ENCODE measurements at regions not wholly inside any gene's neighbourhood (a gene's known extent, or its start where the extent isn't known, plus 50 kb on each side); places are given as distances from the start of the nearest gene placed in this dataset.

GRCh38 chr5:63613442-63613841, 348.8 kb downstream of the HTR1A start:
- TF ChIP-seq, protein P1, sequence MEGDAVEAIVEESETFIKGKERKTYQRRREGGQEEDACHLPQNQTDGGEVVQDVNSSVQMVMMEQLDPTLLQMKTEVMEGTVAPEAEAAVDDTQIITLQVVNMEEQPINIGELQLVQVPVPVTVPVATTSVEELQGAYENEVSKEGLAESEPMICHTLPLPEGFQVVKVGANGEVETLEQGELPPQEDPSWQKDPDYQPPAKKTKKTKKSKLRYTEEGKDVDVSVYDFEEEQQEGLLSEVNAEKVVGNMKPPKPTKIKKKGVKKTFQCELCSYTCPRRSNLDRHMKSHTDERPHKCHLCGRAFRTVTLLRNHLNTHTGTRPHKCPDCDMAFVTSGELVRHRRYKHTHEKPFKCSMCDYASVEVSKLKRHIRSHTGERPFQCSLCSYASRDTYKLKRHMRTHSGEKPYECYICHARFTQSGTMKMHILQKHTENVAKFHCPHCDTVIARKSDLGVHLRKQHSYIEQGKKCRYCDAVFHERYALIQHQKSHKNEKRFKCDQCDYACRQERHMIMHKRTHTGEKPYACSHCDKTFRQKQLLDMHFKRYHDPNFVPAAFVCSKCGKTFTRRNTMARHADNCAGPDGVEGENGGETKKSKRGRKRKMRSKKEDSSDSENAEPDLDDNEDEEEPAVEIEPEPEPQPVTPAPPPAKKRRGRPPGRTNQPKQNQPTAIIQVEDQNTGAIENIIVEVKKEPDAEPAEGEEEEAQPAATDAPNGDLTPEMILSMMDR (IDR thresholded peaks at IDR 0.05; ENCODE audit: low read length) = no peak
- no peak for TF ChIP-seq EZH2phosphoT487 (IDR thresholded peaks at IDR 0.05; ENCODE audit: low read length)
